Mucosa of descending colon (tissue), 3 donors: ENCODE measurements at regions not wholly inside any gene's neighbourhood (a gene's known extent, or its start where the extent isn't known, plus 50 kb on each side); places are given as distances from the start of the nearest gene placed in this dataset.

ENCODE experiments used
- ATAC-seq: fragments of 200-7000 bp; cut with Tn5 transposase; one replicate; pipeline ENCODE4 v1.9.1; 2020; ENCODE audit warnings: mild to moderate bottlenecking, moderate library complexity
- DNase-seq, 3 donors: peaks; one replicate each; pipeline ENCODE4 v3.0.0-alpha.2; 2020
- H3K36me3 ChIP-seq: fragments of 200-600 bp; one replicate; pipeline ENCODE4 v1.8.0; 2021; ENCODE audit warnings: low read depth, mild to moderate bottlenecking
- H3K4me1 ChIP-seq: fragments of 200-600 bp; one replicate; pipeline ENCODE4 v1.8.0; 2021; ENCODE audit warnings: low read depth, mild to moderate bottlenecking
- H3K4me3 ChIP-seq: fragments of 200-600 bp; one replicate; pipeline ENCODE4 v1.8.0; 2021; ENCODE audit warnings: mild to moderate bottlenecking
- H3K9me3 ChIP-seq: fragments of 200-600 bp; one replicate; pipeline ENCODE4 v1.8.0; 2021; ENCODE audit warnings: mild to moderate bottlenecking
- CTCF ChIP-seq: fragments of 200-600 bp; IDR thresholded peaks from one replicate; pipeline ENCODE4 v1.8.0; 2022; ENCODE audit warnings: antibody characterized with exemption, mild to moderate bottlenecking
- intact Hi-C, 2 donors: fragments of 100-400 bp; cut with DNase I in 1 of 2; cut with micrococcal nuclease in 1 of 2; formaldehyde crosslinking; loops; one replicate each; pipeline versions ENCODE4 v1.11.0 to v1.11.1; 2022; cut with DNase I, micrococcal nuclease
- donor health status: DM: no; HTN: no; CAD: no; lungs with moderate emphysema.
- donor health status: DM: no; HTN: no; CAD: no.
- donor health status: DM: no; HTN: yes; CAD: no.

- no peaks in the 10 kb centered on the region for H3K4me1 ChIP-seq
- intact Hi-C loops = no loop called here
- H3K36me3 ChIP-seq = no peaks in the 10 kb centered on the region
- no peaks in the 10 kb centered on the region for H3K9me3 ChIP-seq
- ATAC-seq = no peak
- DNase-seq = no peak
- TF ChIP-seq CTCF = no peak
- no peak overlapping the region for H3K4me3 ChIP-seq
Measured at GRCh38 chr11:19350160-19350559, 109.4 kb upstream of the E2F8 start.

GRCh38 chr11:19349340-19350025 is 108.7 kb upstream of the E2F8 start:
- ATAC-seq = no peak
- intact Hi-C loops = no loop called here
- no peak for TF ChIP-seq CTCF

GRCh38 chr11:19347911-19348310 is 107.2 kb upstream of the E2F8 start:
- intact Hi-C loops = no loop called here
- TF ChIP-seq CTCF = no peak
- DNase-seq (no peak), ATAC-seq (no peak)
- no peaks in the 10 kb centered on the region for H3K36me3 ChIP-seq
- no peaks in the 10 kb centered on the region for H3K9me3 ChIP-seq
- no peak overlapping the region for H3K4me3 ChIP-seq
- H3K4me1 ChIP-seq = no peaks in the 10 kb centered on the region

More at GRCh38 chr11:19349340-19350025, 108.7 kb upstream of the E2F8 start:
- no peaks in the 10 kb centered on the region for H3K9me3 ChIP-seq
- no peaks in the 10 kb centered on the region for H3K36me3 ChIP-seq
- no peak for DNase-seq
- no peak overlapping the region for H3K4me3 ChIP-seq
- H3K4me1 ChIP-seq = no peaks in the 10 kb centered on the region

GRCh38 chr11:19345848-19346681 is 105.3 kb upstream of the E2F8 start:
- no peak for DNase-seq
- Histone ChIP-seq H3K36me3 (no peaks in the 10 kb centered on the region), H3K9me3 (no peaks in the 10 kb centered on the region), H3K4me1 (no peaks in the 10 kb centered on the region), H3K4me3 (no peak overlapping the region)
- ATAC-seq = peak; percentile 37
- intact Hi-C loops = no loop called here
- no peak for TF ChIP-seq CTCF

- H3K9me3 ChIP-seq = no peaks in the 10 kb centered on the region
- no peak overlapping the region for H3K4me3 ChIP-seq
- DNase-seq (no peak), ATAC-seq (peak; percentile 43)
- no peaks in the 10 kb centered on the region for H3K4me1 ChIP-seq
- intact Hi-C loops = no loop called here
- no peak for TF ChIP-seq CTCF
- H3K36me3 ChIP-seq = no peaks in the 10 kb centered on the region
Measured at GRCh38 chr11:19345519-19345847, 104.7 kb upstream of the E2F8 start.
